ENCODE measurements at regions not wholly inside any gene's neighbourhood (a gene's known extent, or its start where the extent isn't known, plus 50 kb on each side); places are given as distances from the start of the nearest gene placed in this dataset.
"Not testable (repeated sequence)": the region's sequence is repeated elsewhere in the genome, so short reads cannot be mapped to it uniquely, and the experiment has no call there.

- no peak for DNase-seq (ENCODE audit: low spot score)
These were observed 83.6 kb downstream of the PLEKHG1 start for GRCh38 chr6:150683320-150683719.

DNA sequence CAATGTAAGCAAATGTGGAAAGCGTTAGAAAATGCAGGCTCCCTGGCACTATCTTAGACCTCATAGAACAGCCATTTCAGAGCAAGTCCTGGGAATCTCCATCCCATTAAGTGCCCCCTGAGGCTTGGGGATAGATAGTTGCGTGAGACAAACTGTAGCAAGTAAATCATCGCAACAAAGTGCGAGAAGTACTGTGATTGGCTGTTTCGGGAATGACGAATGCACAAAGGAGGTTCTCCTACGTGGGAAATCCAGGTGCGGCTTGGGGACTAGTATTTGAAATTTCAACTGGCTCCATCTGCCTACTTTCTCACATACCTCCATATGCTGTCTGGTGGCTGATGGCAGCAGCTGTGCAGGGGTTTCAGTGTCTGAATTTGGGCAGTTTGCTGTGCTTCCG is 84.5 kb downstream of the PLEKHG1 start:
- DNase-seq (ENCODE audit: low spot score): no peak

GRCh38 chr6:150684714-150685459 is 85.2 kb downstream of the PLEKHG1 start:
- DNase-seq (ENCODE audit: low spot score): no peak

- DNase-seq (ENCODE audit: low spot score): no peak
These were observed 86.2 kb downstream of the PLEKHG1 start for GRCh38 chr6:150685860-150686259.

DNA sequence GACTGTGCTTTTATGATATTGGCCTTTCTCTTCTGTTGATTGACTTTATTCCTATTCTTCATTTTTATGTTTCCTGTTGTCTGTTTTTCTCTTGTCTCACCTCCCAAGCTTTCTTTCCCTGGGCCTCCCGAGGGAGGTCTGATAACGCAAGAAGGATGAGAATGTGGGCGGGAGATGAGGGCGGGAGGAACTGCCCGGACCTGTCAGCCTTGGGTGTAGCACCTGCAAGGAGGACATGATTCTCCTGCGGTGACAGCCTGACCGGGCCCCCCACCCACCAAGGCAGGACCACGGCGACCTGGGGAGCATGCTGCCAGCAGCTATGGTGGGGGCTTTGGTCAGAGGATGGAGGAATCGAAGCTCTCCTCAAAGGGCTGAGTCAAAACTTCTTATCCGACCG is 86.9 kb downstream of the PLEKHG1 start:
- DNase-seq (ENCODE audit: low spot score): no peak

DNA sequence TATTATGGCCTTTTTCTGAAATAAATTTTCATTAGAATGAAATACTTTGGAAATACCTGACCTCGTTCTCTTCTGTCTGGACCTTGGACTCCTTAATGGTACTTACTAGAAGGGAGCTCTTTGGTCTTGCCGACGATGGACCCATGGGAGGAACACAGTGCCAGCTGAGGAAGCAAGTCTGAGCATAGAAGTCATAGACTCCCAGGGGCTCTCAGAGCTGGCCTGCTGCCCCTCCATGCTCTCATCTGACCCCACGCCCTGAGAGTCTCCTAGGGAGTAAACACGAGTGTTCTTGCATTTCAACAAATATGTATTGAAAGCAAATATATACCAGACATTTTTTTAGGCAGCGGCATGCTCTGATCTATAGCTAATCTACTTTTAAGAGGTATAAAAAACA is 87.8 kb downstream of the PLEKHG1 start:
- DNase-seq (ENCODE audit: low spot score): no peak

- DNase-seq (ENCODE audit: low spot score): no peak
These were observed 90.4 kb downstream of the PLEKHG1 start for GRCh38 chr6:150689900-150690590.

DNA sequence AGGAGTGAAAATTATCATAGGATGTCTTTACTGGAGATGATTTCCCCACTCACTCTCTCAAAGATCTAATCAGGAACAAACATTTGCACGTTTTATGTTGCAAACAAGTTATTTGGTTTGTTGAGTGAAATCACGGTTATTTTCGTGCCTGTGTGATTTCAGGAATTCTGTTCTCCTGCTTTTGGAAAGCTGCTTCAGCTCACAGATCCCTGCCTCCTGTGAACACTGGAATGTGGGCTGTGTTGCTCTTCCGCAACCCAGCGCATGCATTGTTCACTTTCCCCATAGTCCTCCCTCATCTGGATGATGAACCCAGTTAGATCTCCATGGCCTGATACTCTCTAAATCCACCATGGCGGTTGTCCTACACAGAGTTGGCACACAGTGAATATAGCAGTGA is 91.0 kb downstream of the PLEKHG1 start:
- no peak for DNase-seq (ENCODE audit: low spot score)

GRCh38 chr6:150691463-150691862 is 91.8 kb downstream of the PLEKHG1 start:
- no peak for DNase-seq (ENCODE audit: low spot score)

DNA sequence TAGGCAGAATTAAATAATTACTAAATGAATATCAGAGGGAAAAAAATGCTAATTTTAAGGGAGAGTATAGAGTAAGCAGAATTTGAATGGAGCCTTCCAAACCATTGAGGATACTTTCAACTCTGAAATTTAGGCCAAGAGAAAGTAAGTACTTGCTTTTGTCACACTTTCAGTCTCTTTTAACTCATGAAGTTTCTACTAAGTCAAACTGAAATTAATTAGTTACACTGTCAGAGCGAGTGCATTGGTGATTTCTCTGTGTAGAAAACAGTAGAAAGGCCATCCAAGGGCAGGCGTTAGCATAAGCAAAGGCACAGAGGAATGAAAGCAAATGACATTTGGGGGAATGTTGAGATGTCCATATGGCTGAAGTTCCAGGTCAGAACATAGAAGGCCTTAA is 92.9 kb downstream of the PLEKHG1 start:
- DNase-seq (ENCODE audit: low spot score): no peak

GRCh38 chr6:150694889-150695288 is 95.2 kb downstream of the PLEKHG1 start:
- DNase-seq (ENCODE audit: low spot score): no peak

DNA sequence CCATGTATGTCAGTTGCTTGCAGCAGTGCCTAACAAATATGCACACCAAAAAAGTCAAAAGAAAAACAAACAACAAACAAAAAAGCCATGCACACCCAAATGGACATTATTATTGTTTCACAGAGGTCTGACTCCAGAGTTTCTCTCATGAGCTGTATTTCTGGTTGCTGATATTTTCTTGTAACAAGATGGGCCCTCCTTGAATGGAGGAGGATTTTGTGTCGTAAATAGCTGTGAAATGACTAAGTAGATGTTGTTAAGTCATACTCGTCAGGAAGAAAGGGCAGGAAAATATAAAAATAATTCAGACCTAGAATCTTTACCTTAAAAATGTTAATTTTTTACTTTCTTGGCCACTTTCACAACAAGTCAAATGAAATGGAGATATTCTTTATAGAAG is 96.0 kb downstream of the PLEKHG1 start:
- no peak for DNase-seq (ENCODE audit: low spot score)

GRCh38 chr6:150696190-150696589 is 96.5 kb downstream of the PLEKHG1 start:
- no peak for DNase-seq (ENCODE audit: low spot score)

DNA sequence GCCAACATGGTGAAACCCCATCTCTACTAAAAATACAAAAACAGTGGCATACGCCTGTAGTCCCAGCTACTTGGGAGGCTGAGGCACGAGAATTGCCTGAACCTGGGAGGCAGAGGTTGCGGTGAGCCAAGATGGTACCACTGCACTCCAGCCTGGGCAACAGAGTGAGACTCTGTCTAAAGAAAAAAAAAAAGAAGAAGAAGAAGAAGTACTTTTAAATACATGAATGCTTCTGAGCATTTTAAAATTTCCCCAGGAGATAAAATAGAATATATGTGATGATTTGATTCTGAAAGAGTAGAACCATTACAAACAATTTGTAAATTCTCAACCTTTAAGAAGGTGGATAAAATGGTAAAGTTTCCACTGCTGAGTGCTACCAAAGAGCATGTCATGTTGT is 97.2 kb downstream of the PLEKHG1 start:
- not testable (repeated sequence) for DNase-seq (ENCODE audit: low spot score)

DNA sequence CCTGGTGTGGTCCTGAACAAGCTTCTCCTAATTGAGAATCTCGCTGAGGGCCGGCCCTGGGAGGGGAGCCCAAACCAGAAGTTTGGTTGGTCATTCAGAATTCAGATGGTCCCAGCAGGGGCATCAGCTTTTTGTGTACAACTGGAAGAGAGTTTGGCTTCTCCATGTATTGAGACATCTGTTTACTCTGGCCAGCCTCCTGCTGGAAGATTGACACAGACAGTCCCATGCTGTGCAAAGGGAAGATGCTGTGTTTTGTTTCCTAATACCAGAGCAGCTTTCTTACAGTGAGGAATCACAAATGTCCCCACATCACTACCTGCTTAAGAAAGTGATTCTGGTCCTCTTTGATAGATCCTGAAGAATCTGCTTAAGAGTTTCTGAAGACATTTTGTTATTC is 97.8 kb downstream of the PLEKHG1 start:
- peak; percentile 68 for DNase-seq (ENCODE audit: low spot score)

DNA sequence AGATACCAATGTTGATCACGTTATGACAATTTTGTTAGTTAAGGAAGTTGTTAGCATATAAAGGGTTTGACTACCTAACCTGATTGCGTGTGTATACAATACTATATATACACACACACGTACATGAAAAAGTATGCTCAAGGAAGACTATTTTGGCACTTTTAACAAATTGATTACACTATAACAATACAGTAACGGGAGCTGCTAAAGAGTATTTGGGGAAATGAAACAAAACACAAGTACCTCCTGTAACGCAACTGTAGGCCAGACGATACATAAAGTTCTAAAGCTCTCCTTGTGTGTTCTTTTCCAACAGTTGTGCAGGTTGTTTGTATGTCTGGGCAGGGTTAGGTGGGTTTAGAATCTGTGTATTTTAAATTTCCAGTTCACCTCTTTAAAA is 98.7 kb downstream of the PLEKHG1 start:
- DNase-seq (ENCODE audit: low spot score): no peak

DNA sequence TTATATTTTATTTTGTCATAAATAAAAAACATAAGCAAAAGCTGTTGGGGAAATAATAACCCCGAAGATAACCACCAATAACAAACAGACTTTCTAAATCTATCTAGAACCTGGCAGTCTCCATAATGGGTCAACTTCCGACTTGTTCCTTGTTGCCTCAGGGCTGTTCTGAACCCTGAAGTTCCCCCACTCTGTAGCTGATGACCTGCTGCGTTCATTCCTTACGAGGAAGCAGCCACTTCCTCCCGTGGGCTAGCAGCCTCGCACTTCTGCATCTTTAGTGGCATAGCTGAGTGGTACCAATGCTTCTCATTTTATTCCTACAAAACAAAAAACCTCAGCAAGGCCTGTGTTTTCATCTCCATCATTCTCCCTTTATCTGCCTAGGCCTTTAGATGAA is 103.0 kb downstream of the PLEKHG1 start:
- DNase-seq (ENCODE audit: low spot score): no peak

DNA sequence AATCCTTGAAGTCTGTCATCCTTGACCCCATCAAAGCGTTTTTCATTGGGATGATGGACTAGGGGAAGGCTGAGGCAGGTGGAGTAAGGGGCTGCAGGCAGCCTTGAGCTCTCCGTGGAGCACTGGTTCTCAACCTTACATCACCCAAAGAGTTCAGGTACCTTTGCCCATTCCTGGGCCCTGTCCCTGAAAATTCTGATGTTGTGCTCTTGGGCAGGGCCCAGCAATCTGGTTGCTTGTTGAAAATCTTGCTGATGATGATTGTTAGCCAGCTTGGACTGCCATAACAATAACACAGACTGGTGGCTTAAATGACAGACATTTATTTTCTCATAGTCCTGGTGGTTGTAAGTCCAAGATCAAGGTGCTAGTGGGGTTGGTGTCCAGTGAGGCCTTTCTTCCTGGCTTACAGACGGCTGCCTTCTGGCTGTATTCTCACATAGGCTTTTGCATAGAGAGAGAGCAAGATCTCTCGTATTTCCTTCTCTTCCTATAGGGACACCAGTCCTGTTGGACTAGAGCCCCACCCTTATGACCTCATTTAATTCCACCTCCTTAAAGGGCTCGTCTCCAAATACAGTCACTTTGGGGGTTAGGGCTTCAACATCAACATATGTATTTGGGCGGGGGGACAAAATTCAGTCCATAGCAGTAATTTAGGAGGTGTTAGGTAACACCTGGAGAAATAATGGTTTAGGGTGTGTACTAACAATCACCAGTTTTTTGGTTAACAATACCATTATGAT is 104.9 kb downstream of the PLEKHG1 start:
- DNase-seq (ENCODE audit: low spot score): no peak

DNA sequence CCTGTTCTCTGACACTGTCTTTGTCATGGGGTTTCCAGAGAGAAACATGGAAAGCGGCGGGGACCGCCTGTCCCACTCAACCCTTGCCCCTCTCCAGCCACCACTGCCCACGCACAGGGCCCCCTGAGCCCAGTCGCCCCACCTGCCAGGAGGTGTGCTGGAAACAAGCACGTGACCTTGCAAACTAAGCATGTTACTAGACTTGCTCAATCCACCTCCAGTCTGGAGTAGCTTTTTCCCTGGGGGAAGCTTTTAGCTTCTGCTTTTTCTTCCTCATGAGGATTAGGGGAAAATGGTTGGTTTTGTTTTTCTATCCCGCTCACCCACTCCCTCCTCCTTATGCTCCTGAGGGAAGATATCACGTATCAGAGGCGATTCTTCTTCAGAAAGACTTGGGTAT is 105.7 kb downstream of the PLEKHG1 start:
- no peak for DNase-seq (ENCODE audit: low spot score)

DNA sequence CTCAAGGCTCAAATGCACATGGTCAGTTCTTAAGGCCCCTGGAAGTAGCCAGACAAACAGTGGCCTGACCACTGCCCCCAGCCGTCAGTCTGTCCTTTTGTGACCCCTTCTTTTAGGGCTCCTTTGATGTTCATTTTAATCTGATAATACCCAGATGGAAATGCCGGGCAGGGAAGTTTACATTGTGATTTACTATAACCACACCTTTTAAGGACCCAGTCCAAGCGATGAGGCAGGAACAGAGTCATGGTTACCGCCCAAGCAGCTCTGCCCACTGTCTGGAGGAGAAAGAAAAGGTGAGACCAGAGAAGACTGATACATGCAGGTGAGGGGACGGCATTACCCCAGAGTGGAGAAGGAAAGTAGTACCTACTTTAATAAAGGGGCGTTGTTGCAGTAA is 110.6 kb downstream of the PLEKHG1 start:
- DNase-seq (ENCODE audit: low spot score): no peak

GRCh38 chr6:150711061-150711460 is 111.4 kb downstream of the PLEKHG1 start:
- DNase-seq (ENCODE audit: low spot score): no peak

DNA sequence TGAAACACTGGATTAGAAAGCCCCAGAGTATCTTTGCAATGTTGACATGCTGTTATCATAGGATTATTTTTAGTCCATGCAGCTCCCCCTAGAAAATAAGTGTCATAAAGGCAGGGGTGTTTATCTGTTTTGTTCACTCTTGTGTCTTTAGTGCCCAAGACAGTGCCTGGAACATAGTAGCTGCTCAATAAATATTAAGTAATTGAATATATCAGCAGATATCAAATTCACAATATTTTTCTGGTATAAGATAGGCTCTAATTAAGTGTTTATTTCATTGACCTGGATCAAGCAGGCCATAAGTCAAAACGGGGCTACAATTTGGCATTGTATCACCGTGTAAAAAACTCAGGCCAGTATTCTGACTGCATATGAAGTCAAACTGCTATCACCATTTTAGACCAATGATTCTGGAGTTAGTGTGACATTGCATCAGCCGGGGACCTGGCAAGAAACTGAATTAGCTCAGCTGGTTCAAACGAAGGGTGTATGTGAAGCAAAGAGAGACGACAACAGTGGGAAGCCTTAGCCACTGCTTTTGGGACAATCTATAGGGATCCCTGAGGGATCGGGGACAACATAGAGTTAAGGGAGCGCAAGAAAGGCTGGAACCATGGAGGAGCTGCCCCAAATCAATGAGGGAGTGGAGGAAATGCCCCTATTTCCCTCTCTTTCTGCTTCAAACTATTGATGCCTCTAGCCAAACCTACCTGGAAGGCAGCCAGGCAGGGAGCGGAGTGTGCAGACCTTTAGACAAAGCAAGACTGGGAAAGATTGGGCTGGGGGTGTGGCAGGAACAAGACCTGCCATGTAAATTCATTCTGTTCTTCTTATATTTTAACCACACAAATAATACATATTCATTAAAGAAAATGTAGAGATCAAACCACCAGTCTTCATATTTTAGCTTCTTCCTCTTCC is 112.2 kb downstream of the PLEKHG1 start:
- DNase-seq (ENCODE audit: low spot score): no peak

Data from pons (tissue), 1 donor.